WTC11 (cell line): ENCODE measurements at regions not wholly inside any gene's neighbourhood (a gene's known extent, or its start where the extent isn't known, plus 50 kb on each side); places are given as distances from the start of the nearest gene placed in this dataset.

Source experiments
- ATAC-seq: fragments of 200-7000 bp; cut with Tn5 transposase; 2 replicates; pipeline ENCODE4 v1.10.0; 2021; ENCODE audit warnings: mild to moderate bottlenecking, moderate library complexity
- CTCF ChIA-PET: fragments of 300-600 bp; sonication (Branson Sonifier 250); formaldehyde crosslinking; loops from one replicate; lab custom pipeline; 2021; ENCODE audit warnings: antibody characterized with exemption; lab: Charles Lee
- POLR2A ChIA-PET: fragments of 350-600 bp; sonication (Branson Sonifier 250); formaldehyde crosslinking; loops from one replicate; lab custom pipeline; 2021; ENCODE audit warnings: antibody characterized with exemption; lab: Charles Lee
- DNase-seq: peaks from one replicate; pipeline ENCODE4 v3.0.0; 2021; ENCODE audit warnings: low spot score
- H3K27ac Mint-ChIP-seq: 2 replicates; pipeline ENCODE4 v1.8.0; 2021; ENCODE audit warnings: mixed read lengths
- H3K27me3 Mint-ChIP-seq: 2 replicates; pipeline ENCODE4 v1.8.0; 2021; ENCODE audit warnings: low read depth, mild to moderate bottlenecking, moderate library complexity, mixed read lengths
- H3K36me3 Mint-ChIP-seq: 2 replicates; pipeline ENCODE4 v1.8.0; 2021; ENCODE audit warnings: mixed read lengths
- H3K4me1 Mint-ChIP-seq: 2 replicates; pipeline ENCODE4 v1.8.0; 2022; ENCODE audit warnings: mixed read lengths
- H3K4me3 Mint-ChIP-seq: 2 replicates; pipeline ENCODE4 v1.8.0; 2021; ENCODE audit warnings: mild to moderate bottlenecking, moderate library complexity, mixed read lengths
- H3K9me3 Mint-ChIP-seq: 2 replicates; pipeline ENCODE4 v1.8.0; 2021; ENCODE audit warnings: mixed read lengths
- CREM ChIP-seq: sonication (generic); formaldehyde crosslinking; IDR thresholded peaks from 2 replicates; pipeline ENCODE4 v1.8.1; 2022; ENCODE audit warnings: mild to moderate bottlenecking, missing genetic modification reagents, moderate library complexity
- E2F1 ChIP-seq: sonication (generic); formaldehyde crosslinking; IDR thresholded peaks from 2 replicates; pipeline ENCODE4 v1.8.0; 2022; ENCODE audit warnings: mild to moderate bottlenecking, missing genetic modification reagents
- ELF4 ChIP-seq: sonication (generic); formaldehyde crosslinking; IDR thresholded peaks from 2 replicates; pipeline ENCODE4 v1.8.1; 2022; ENCODE audit warnings: low read depth, mild to moderate bottlenecking, moderate library complexity, missing genetic modification reagents
- FOXK1 ChIP-seq: sonication (generic); formaldehyde crosslinking; IDR thresholded peaks from 2 replicates; pipeline ENCODE4 v1.8.0; 2022; ENCODE audit warnings: mild to moderate bottlenecking, moderate library complexity, missing genetic modification reagents
- FOXP1 ChIP-seq: sonication (generic); formaldehyde crosslinking; IDR thresholded peaks from 2 replicates; pipeline ENCODE4 v1.8.0; 2022; ENCODE audit warnings: missing genetic modification reagents, mild to moderate bottlenecking, moderate library complexity, borderline replicate concordance
- GRHL2 ChIP-seq: fragments of 250-450 bp; sonication (Bioruptor Pico); IDR thresholded peaks from 2 replicates; pipeline ENCODE4 v1.8.0; 2022; ENCODE audit warnings: mild to moderate bottlenecking, moderate library complexity; ENCODE audit not compliant: insufficient replicate concordance, severe bottlenecking
- GTF2I ChIP-seq: fragments of 250-450 bp; sonication (Bioruptor Pico); conservative IDR thresholded peaks from 2 replicates; pipeline ENCODE4 v1.4.0; 2021; ENCODE audit warnings: mild to moderate bottlenecking
- MYBL2 ChIP-seq: sonication (generic); formaldehyde crosslinking; IDR thresholded peaks from 2 replicates; pipeline ENCODE4 v1.8.1; 2023; ENCODE audit warnings: mild to moderate bottlenecking, moderate library complexity, missing genetic modification reagents
- NR2C2 ChIP-seq: sonication (generic); formaldehyde crosslinking; IDR thresholded peaks from 2 replicates; pipeline ENCODE4 v1.8.0; 2022; ENCODE audit warnings: mild to moderate bottlenecking, missing genetic modification reagents
- NR3C1 ChIP-seq: sonication (generic); formaldehyde crosslinking; conservative IDR thresholded peaks from 2 replicates; pipeline ENCODE4 v1.8.1; 2023; ENCODE audit warnings: low read depth, mild to moderate bottlenecking, missing genetic modification reagents
- PRDM15 ChIP-seq: sonication (generic); formaldehyde crosslinking; IDR thresholded peaks from 2 replicates; pipeline ENCODE4 v1.8.0; 2022; ENCODE audit warnings: missing genetic modification reagents
- RELA ChIP-seq: sonication (generic); formaldehyde crosslinking; IDR thresholded peaks from 2 replicates; pipeline ENCODE4 v1.8.1; 2022; ENCODE audit warnings: missing genetic modification reagents, mild to moderate bottlenecking, borderline replicate concordance
- SOX15 ChIP-seq: fragments of 250-450 bp; sonication (Bioruptor Pico); IDR thresholded peaks from 2 replicates; pipeline ENCODE4 v1.9.0; 2021; ENCODE audit warnings: mild to moderate bottlenecking
- ZNF138 ChIP-seq: sonication (generic); formaldehyde crosslinking; conservative IDR thresholded peaks from 2 replicates; pipeline ENCODE4 v1.8.1; 2022; ENCODE audit warnings: mild to moderate bottlenecking, moderate library complexity, missing genetic modification reagents
- ZNF219 ChIP-seq: sonication (generic); formaldehyde crosslinking; IDR thresholded peaks from 2 replicates; pipeline ENCODE4 v1.8.0; 2023; ENCODE audit warnings: missing genetic modification reagents, mild to moderate bottlenecking, borderline replicate concordance
- ZNF263 ChIP-seq: sonication (generic); formaldehyde crosslinking; IDR thresholded peaks from 2 replicates; pipeline ENCODE4 v1.8.1; 2022; ENCODE audit warnings: low read depth, mild to moderate bottlenecking, moderate library complexity, missing genetic modification reagents
- ZNF317 ChIP-seq: sonication (generic); formaldehyde crosslinking; IDR thresholded peaks from 2 replicates; pipeline ENCODE4 v1.8.1; 2023; ENCODE audit warnings: low read depth, mild to moderate bottlenecking, moderate library complexity, missing genetic modification reagents, borderline replicate concordance
- TF ChIP-seq, protein P1 (sequence below): sonication (generic); formaldehyde crosslinking; conservative IDR thresholded peaks from 2 replicates; pipeline ENCODE4 v1.8.1; 2022; ENCODE audit warnings: mild to moderate bottlenecking, missing genetic modification reagents
- TF ChIP-seq, protein P2 (sequence below): sonication (generic); formaldehyde crosslinking; IDR thresholded peaks from 2 replicates; pipeline ENCODE4 v1.8.1; 2023; ENCODE audit warnings: mild to moderate bottlenecking, missing genetic modification reagents, moderate library complexity

- TF ChIP-seq GRHL2 (CRISPR knock-in tag) (no peak), FOXP1 (no peak)
- TF ChIP-seq, protein P1, sequence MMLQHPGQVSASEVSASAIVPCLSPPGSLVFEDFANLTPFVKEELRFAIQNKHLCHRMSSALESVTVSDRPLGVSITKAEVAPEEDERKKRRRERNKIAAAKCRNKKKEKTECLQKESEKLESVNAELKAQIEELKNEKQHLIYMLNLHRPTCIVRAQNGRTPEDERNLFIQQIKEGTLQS (CRISPR knock-in tag), result no peak
- TF ChIP-seq, all 79 proteins: peak for 0
- DNase-seq, result no peak
- Mint-ChIP-seq H3K4me3 (no peak overlapping the region), H3K27me3 (no peaks in the 10 kb centered on the region), H3K36me3 (no peaks in the 10 kb centered on the region), H3K9me3 (no peaks in the 10 kb centered on the region), H3K4me1 (0 out of 2 replicates have a peak, but pooled peaks cover 4% of the 10 kb centered on the region), H3K27ac (no peak overlapping the region)
- POLR2A ChIA-PET, result no interaction called here
- no peak for ATAC-seq
- CTCF ChIA-PET, result no interaction called here
Measured at GRCh38 chrX:150256297-150256650, 106.8 kb upstream of the MAMLD1 start.

DNA sequence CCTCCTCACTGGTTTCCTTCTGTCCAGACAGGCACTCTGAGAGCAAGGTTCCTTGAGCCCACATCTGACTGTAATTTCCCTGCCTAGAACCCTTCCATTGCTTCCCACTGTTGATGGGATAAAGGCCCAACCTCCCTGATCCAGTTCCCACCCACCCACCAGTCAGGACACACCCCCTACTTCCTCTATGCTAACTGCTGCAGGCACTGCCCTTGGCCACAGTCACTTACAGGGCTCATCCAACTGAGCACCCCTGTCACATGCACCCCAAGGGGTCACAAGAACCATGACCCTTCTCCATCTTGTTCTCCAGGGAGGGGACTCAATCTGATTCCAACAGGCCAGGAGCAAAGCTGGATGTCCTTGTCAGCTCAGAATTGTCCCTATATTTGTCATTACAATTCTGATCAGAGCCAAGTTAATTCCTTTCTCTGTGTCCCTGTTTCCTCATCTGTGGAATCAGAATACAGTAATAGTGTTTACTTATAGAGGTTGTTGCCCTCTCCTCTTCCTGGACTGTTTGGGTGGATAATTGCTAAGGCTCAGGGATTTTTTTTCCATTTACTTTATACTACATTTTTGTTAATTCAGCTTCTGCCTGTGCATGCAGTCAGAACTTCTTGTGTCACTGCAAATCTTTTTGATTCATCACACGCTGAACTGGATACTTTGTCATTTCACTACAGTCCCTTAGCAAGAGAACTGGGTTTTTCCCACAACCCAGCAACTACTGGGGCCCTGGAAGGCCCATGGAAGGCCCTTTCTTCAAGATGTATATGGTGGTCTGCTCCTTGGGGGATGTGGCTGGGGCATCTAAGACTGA is 105.6 kb upstream of the MAMLD1 start:
- H3K4me1 Mint-ChIP-seq, result 0 out of 2 replicates have a peak, but pooled peaks cover 4% of the 10 kb centered on the region
- TF ChIP-seq CREM (CRISPR knock-in tag), result no peak
- no peak for TF ChIP-seq ZNF219 (CRISPR knock-in tag)
- no peak for TF ChIP-seq SOX15 (CRISPR knock-in tag)
- TF ChIP-seq NR2C2 (CRISPR knock-in tag), result no peak
- TF ChIP-seq MYBL2, result no peak
- TF ChIP-seq E2F1 (CRISPR knock-in tag), result no peak
- no peak for TF ChIP-seq NR3C1 (CRISPR knock-in tag)
- TF ChIP-seq ZNF138 (CRISPR knock-in tag), result no peak
- no peak for TF ChIP-seq ZNF263 (CRISPR knock-in tag)
- no peak for TF ChIP-seq GTF2I
- no peak for TF ChIP-seq ELF4
- TF ChIP-seq FOXK1 (CRISPR knock-in tag), result no peak
- TF ChIP-seq RELA (CRISPR knock-in tag), result no peak
- TF ChIP-seq PRDM15 (CRISPR knock-in tag), result no peak
- TF ChIP-seq, protein P2, sequence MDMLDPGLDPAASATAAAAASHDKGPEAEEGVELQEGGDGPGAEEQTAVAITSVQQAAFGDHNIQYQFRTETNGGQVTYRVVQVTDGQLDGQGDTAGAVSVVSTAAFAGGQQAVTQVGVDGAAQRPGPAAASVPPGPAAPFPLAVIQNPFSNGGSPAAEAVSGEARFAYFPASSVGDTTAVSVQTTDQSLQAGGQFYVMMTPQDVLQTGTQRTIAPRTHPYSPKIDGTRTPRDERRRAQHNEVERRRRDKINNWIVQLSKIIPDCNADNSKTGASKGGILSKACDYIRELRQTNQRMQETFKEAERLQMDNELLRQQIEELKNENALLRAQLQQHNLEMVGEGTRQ (CRISPR knock-in tag), result no peak
- TF ChIP-seq ZNF317 (CRISPR knock-in tag), result no peak
- TF ChIP-seq, all 79 proteins: peak for 0
- no peak overlapping the region for H3K4me3 Mint-ChIP-seq
- H3K9me3 Mint-ChIP-seq, result no peaks in the 10 kb centered on the region
- H3K27ac Mint-ChIP-seq, result no peak overlapping the region
- peak; percentile 10 for DNase-seq
- no peaks in the 10 kb centered on the region for H3K36me3 Mint-ChIP-seq
- POLR2A ChIA-PET, result no interaction called here
- H3K27me3 Mint-ChIP-seq, result no peaks in the 10 kb centered on the region
- peak; percentile 75 for ATAC-seq
- CTCF ChIA-PET, result no interaction called here
